NCI-H1694 (cell line): ENCODE measurements at regions not wholly inside any gene's neighbourhood (a gene's known extent, or its start where the extent isn't known, plus 50 kb on each side); places are given as distances from the start of the nearest gene placed in this dataset.
"Not testable (repeated sequence)": the region's sequence is repeated elsewhere in the genome, so short reads cannot be mapped to it uniquely, and the experiment has no call there.

Experiments used
- DNase-seq: peaks from one replicate; lab custom pipeline; 2025; lab: John Stamatoyannopoulos, UW

DNA sequence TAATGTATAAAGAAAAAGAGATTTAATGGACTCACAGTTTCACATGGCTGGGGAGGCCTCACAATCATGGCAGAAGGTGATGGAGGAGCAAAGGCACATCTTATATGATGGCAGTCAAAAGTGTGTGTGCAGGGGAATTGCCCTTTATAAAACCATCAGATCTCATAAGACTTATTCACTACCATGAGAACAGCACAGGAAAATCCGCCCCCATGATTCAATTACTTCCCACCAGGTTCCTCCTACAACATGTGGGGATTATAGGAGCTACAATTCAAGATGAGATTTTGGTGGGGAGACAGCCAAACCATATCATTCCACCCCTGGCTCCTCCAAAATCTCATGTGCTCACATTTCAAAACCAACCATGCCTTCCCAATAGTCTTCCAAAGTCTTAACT is 82.5 kb upstream of the ANKRD1 start:
- not testable (repeated sequence) for DNase-seq

- DNase-seq, result not testable (repeated sequence)
Observed at GRCh38 chr10:91005276-91005675, 84.4 kb upstream of the ANKRD1 start.

DNA sequence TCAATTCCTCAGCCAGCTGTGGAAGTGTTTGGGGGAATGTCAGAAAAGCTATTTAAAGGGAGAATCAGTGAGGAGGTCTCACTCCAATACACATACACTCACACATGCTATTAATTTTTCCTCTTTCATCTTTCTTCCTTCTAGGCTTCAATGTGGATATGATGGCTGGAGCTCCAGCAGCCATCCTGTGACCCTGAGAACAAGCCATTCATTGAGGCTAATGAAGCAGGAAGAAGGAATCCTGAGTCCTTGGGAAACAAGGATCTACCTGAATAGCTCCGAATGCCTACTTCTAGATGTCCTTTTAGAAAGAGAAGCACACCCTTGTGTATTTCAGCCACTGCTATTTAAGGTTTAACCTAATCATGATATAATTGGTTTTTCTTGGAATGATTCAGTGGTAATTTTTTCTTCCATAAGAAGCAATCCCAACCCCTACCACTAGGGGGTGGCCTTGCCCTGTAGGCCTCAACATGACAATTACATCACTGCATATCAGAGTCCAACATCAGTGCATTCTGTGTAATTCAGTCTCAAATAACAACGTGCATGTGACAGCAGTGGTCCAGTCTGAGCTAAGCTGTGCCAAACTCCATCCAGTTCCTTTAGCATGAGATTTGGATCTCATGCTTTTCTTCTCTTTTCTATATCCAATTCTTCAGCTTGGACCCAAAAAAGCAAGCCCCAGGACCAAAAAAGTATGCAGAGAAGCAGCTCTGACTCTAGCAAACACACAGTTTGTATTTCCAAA is 85.3 kb upstream of the ANKRD1 start:
- peak; percentile 46 for DNase-seq

GRCh38 chr10:91006752-91007346 is 86.0 kb upstream of the ANKRD1 start:
- DNase-seq, result no peak

GRCh38 chr10:91007655-91008054 is 86.8 kb upstream of the ANKRD1 start:
- no peak for DNase-seq

DNA sequence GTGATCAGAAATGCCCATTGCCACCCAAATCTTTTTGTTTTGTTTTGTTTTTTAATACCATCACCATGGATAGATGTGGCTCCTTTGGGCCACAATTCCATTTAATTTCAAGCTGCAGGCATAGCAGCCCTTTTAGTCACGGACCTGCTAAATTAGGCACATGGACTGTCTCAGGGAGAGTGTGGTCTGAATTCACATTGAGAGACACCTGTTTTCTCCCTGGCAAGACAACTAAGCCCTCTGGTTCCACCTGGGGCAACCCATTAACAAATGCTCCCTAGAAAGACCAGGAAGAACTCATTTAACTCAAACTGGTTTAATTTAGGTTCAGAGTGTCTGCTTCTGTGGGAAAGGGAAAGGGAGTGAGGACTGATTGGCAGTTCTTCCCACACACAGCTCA is 88.2 kb upstream of the ANKRD1 start:
- no peak for DNase-seq

DNA sequence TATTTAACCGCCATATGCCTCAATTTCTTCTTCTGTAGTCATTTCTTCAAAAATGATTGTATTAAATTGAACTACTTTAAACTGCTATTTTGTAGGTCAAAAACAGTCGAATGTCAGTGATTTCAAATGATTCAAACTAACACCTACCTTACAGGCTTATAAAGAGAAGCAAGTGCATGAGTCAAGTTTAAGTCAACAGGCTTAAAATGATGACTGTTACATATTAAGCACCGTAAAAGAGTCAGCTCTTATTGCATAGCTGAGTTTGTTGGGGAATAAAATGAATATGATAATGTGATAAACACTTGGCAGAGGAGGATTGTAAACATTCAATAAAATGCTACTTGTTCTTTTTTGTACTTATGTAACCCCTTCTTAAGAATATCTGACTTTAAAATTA is 90.1 kb upstream of the ANKRD1 start:
- DNase-seq, result no peak

DNA sequence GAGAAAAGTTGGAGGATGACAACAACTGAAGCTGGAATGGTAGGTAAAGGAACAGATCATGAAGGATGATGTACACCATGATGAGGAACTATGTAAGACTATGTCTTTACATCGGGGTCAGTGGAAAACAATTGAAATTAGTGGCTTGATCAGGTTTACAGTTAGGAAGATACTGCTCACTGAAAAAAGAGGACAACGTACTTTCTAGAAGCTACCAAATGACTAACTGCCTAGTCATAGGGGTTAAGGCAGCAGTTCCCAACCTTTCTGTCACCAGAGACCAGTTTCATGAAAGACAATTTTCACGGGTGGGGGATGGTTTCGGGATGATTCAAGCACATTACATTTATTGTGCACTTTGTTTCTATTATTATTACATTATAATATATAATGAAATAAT is 91.6 kb upstream of the ANKRD1 start:
- no peak for DNase-seq

DNA sequence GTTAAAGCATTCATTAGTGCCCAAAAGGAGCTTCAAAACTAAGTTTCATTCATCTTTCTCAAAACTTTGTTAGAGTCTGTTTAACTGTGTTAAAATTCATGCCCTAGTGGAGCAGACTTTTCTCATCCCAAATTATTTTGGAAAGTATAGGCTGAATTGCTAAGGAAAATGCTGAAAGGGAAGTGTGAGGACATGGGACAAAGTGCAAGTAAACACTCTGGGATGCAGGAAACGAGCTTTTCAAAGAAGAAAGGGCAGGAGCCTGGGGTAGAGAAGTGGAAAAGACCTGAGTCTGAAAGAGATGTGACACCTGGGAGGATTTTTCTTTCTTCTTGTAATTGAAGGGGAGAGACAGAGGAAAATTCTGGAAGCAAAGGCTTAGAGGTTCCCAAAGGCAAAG is 93.1 kb upstream of the ANKRD1 start:
- no peak for DNase-seq

DNA sequence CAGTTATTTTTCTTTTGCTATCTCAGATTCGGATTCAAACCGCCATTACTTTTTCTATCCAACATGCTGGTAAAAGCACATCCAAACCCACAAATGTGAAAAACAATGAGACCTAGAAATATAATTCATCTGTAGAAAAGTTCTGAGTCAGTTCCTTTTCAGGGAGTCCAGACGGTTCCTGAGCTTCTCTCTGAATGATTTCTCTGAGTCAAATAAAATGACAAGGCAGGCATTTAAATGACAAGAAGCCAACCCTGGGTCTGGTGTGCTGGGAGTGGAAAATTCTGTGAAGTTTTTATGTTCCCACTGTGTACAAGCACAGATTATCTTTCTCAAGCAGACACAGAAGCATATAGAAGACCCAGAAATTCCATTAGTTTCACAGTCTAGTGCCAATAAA is 96.3 kb upstream of the ANKRD1 start:
- no peak for DNase-seq

- DNase-seq, result no peak
Observed at GRCh38 chr10:91021901-91022300, 101.0 kb upstream of the ANKRD1 start.

GRCh38 chr10:91022390-91022789 is 101.5 kb upstream of the ANKRD1 start:
- no peak for DNase-seq

DNA sequence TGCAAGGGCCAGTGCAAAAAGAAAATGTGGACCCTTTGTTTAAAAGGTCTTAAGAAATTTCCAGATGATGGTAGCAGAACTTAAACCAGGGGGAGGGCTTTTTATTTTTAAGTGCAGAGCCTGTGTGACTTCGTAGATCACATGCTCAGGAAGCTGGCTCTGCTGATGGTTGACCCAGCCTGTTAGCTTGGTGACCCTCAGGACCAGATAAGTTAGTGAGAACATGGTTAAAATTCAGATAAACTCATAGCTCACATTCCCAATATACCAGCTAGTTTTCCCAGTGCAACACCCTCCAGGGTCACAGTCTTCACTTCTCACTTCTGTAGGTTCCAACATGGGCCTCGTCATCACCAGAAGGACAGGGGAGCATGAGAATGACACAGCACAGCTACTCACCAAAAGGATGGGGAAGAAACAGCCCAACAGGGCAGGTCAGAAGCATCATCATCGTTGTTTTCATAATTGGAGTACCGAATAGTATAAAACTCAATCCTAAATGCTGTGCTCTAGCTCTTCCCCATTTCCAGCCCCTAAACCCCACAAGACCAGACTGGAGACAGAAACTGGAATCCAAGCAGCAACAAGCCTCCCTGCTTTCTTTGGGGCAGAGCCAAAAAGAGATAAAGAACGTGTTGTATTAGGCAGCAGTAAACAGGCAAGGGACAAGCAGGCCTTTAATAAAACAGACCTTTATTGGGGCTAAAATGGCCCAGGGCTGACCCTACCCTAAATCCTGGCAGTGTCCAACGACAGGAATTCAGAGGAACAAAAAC is 102.2 kb upstream of the ANKRD1 start:
- DNase-seq, result no peak

GRCh38 chr10:91023700-91024398 is 103.0 kb upstream of the ANKRD1 start:
- no peak for DNase-seq

DNA sequence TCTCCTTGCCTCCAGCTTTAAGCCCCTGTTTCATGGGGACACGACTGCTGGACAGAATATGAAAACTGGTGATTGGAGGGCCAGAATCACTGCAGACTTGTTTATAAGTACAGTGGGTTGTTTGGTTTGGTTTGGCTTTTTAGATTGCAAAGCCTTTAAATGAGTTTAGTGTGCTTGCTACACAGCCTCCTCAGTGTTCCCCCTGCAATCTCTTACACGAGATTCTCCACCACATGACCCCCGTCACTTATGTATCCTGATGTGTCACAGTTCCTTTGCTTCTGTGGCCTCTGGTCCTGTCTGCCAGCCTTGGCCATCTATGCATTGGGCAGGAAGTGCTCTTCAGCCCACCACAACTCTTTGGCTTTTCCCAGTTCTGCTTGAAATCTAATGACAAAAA is 103.7 kb upstream of the ANKRD1 start:
- no peak for DNase-seq

- no peak for DNase-seq
Observed at GRCh38 chr10:91032611-91033206, 111.8 kb upstream of the ANKRD1 start.

DNA sequence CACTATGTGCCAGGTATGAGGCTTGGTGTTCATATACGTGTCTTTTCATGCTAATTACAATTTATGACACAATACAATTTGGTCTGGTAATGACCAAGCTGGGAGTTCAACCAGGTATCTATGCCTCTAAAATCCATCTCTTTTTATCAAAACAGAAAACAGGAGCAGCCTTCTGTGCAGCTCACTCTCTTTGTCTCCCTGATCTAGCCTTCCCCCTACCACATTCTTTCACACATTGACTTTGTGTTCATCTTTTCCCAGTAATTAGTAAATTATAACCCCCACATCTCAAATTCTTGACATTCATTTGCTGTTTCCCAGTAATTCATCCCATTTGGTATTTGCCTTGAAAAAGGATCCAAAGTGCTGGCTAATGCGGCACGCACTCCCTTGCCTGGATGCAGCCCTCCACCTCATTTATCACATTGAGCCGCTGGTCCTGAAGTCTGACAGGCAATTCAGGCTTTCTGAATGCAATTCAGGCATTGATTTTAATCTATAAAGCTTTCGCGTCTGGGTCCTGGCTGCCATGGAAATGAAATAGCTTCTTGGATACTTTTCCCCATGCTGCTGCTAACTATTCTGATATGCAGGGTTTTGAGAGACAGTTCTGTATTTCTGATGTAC is 112.5 kb upstream of the ANKRD1 start:
- no peak for DNase-seq

- DNase-seq, result no peak
Observed at GRCh38 chr10:91034042-91034441, 113.2 kb upstream of the ANKRD1 start.

DNA sequence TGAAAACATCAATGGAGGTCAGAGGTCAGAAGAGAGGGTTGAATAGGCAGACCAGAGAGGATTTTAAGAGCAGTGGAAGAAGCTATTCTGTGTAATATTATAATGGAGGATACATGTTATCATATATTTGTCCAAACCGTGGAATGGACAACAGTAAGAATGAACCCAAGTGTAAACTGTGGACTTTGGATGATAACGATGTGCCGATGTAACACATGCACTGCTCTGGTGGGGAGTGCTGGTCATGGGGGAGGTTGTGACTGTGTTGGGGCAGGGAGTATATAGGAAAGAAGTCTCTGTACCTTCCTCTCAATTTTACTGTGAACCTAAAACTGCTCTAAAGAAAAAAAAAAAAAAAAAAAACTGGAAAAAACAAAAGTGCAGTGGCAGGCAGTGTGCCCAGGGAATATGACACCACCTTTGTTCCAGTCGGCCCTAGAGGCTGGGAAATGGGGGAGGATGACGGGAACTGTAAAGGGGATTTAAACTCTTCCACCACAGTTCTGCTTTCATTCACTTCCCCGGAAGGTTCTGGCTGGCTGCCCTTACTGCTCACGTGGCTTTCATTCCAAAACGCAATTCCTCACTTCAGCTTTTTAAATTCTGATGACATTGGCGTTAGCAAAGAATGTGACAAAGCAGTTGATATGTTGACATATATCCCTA is 113.7 kb upstream of the ANKRD1 start:
- no peak for DNase-seq

DNA sequence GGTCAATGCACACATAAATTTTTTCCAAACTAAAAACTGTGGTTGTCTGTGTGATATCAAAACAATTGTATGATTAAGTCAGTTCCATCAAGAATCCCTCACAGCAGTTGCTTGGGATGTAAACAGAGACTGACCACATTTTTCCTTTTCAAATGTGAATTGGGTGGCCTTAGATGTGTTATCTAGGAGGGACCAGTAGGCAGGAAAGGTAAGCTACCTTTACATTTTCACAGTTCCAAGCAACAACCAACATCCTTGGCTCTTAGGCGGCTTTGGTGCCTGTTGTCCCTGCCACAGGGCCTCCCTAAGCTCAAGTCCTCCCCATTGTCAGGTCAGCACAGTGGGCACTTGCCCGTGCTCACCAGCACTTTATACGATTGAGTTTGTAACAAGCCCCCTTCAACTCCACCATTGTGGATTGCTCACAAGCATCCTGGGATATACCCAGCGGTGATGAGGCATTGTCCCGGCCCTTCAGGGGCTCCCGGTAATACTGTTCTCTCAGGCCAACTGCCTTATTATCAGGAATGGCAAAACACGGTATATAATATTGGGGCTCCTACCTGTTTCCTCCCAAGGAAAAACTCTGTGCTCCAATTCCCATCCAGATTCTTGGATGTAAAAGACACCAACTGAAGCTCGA is 114.9 kb upstream of the ANKRD1 start:
- no peak for DNase-seq
